Right renal cortex interstitium (tissue), 3 donors: ENCODE measurements at regions not wholly inside any gene's neighbourhood (a gene's known extent, or its start where the extent isn't known, plus 50 kb on each side); places are given as distances from the start of the nearest gene placed in this dataset.
"Not testable (repeated sequence)": the region's sequence is repeated elsewhere in the genome, so short reads cannot be mapped to it uniquely, and the experiment has no call there.

ENCODE experiments used
- DNase-seq, 3 donors: peaks; one replicate each; pipeline ENCODE4 v3.0.0-alpha.2; 2013; ENCODE audit warnings: low read depth in 3 of 3, low spot score in 2 of 3

DNA sequence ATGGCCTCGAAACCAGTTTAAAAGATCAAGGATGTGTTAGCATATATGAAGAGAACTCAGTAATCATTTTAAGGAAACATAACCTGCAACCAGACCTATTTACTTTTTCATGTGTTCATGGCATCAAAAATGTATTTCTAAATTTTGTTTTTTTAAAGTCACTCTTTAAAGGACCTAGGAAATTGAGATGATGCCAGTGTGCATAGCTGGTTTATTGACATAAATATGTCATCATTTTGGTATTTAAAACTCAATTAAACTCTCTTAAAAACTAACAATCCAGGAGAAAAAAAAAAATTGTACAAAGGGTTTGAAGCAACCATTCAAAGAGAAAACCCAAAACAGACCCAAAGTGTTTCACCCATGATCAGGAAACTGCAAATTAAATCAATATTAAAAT lies 198.9 kb upstream of the RND3 start:
- DNase-seq = no peak

DNA sequence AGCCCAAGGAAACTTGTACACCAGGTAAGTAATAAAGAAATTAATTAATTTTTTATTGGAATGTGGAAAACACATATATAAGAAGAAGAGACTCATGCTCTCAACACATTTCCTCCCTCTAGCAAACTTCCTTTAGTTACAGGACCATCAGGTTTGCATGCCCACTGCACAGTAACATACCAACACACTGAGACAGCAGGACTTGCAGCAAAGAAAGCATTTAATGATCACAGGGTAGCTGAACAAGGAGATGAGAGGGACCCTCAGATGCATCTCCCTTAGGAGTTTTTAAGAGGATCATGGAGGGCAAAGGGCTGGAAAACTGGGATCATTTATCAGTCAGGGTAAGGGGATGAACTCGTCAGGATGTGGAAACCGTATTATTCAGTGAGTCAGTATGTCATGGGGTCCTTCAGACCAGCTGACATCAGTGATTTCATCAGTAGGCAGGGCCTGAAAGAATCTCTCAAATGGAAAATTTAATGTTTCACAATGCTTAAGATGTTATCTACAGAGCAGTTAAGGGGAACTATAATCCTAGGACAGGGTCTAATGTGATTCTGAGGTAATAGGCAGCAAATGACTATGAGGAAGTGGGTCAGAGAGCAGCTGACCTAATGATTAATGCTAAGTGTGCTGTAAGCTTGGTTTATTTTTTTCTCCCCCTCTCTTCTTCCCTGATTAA lies 193.8 kb upstream of the RND3 start:
- DNase-seq = no peak

DNA sequence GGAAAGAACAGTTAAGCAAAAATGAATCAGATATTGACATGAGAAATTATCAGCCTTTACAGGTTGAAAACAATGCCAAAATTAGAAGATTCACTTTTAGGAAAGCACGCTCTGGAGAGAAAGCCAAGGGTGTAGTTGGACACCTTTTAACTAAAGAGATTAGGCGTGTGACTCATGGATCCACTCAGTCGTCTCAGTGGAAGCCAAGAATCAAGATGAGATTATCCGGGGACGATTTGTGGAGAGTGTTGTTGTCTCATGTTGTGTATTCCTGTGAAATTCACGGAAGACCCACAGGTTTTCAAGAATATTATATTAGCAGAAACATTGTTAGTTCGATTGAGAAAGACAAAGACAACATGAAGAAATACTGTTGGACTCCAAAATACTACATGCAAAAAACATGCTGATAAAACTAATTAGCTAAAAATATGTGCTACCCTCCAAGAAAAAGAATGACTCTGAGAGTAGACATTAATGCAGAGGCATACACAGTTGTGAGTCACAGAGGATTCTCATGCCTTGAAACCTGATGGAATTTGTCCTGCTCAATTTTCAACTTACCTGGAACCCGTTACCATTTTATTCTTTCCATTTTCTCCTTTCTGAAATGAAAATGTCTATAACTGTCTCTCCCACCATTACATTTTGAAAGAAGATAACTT lies 192.1 kb upstream of the RND3 start:
- DNase-seq = no peak

- no peak for DNase-seq
Measured at GRCh38 chr2:150677551-150677950, 190.1 kb upstream of the RND3 start.

DNA sequence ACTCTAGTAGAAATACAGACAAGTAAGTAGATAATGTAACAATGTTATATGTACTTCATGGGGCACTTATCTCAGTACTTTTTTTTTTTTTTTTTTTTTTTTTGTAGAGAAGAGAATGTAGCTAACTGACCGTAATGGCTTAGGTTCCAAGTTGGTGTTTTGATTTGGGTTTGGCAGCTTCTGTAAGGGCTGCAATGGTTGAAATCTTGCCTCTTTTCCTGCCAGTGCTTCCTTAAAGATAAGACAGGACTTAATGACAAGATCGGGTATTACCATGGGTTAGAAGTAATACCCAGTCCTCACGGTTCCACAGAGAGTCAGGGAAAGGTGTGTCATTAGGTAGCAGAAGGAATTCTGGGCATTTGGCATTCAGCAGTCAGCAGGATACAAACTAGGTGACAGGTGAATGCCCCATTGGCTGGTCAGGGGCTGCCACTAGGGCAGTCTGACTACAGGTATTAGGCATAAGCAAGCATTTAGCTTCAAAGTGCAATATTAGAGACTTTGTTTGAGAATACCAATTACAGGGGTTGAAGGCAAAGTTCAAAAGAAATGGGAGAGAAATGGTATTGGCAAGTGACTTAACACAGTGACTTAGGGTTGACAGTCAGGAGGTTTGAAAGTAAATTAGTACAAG lies 189.4 kb upstream of the RND3 start:
- DNase-seq = no peak

DNA sequence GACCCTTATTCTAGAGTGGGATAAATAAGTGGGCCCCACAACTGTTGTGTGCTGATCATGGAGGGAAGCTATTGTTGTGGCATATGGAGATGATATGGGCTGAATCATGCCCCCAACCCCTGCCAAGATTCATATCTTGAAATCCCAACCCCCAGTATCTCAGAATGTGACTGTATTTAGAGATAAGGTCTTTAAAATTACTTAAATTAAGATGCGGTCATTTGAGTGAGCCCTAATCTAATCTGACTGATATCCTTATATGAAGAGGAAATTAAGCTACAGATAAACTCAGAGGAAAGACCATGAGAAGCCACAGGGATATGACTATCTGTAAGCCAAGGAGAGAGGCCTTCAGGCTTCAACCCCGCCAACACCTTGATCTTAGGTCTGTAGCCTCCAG lies 188.3 kb upstream of the RND3 start:
- DNase-seq = no peak

GRCh38 chr2:150674283-150674682 lies 186.8 kb upstream of the RND3 start:
- no peak for DNase-seq

GRCh38 chr2:150672311-150672710 lies 184.8 kb upstream of the RND3 start:
- no peak for DNase-seq

GRCh38 chr2:150669492-150669891 lies 182.0 kb upstream of the RND3 start:
- DNase-seq = no peak

DNA sequence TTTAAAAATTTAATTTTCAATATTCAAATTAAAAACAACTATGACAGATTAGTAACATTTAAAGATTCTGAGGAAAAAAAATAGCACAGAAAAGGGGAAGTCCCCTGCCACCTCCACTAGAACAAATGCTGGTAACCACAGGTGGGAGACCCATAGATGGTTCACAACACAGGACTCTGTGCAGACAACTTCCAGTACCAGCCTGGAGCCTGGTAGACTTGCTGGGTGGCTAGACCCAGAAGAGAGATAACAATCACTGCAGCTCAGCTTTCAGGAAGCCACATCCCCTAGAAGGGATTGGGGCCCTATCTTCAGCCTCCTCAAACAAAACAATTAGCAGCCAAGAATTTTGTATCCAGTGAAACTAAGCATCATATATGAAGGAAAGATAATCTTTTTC lies 179.6 kb upstream of the RND3 start:
- DNase-seq = not testable (repeated sequence)

- DNase-seq = no peak
Measured at GRCh38 chr2:150663143-150663542, 175.7 kb upstream of the RND3 start.

DNA sequence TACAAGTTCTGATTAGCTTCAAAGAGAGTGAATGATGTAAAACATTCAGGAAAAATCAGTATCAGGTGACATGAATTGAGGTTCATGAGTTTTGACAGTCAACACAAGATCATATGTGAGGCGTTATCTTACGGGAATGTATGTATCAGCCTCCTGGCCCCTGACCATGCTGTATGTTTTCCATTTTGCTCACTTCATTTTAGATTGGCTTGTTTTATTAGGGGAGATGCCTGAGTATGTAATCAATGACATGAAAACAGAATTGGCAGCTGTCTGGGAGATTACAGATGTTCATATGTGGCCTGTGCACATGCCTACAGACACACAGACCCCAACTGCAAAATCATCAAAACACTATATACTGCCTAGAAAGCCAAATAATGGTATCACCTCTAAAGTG lies 168.5 kb upstream of the RND3 start:
- no peak for DNase-seq

- DNase-seq = no peak
Measured at GRCh38 chr2:150653351-150653750, 165.9 kb upstream of the RND3 start.

DNA sequence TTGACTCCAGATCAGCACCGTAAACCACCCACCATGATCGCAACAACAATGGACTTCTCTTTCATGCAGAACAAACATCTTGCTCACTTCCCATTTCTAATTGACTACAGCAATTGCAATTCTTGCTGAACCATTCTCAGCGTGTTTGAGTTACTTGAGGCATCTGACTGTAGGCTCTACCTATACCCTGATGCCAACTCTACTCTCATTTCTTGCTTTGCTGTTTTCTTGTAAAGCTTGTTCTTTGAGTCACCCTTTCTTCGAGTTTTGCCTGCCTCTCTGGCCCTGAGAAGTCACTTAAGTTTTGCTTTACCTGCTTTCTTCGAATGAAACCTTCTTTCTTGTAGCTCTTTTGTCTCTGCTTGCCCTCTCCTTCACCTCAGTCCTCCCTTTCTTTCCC lies 160.5 kb upstream of the RND3 start:
- no peak for DNase-seq

DNA sequence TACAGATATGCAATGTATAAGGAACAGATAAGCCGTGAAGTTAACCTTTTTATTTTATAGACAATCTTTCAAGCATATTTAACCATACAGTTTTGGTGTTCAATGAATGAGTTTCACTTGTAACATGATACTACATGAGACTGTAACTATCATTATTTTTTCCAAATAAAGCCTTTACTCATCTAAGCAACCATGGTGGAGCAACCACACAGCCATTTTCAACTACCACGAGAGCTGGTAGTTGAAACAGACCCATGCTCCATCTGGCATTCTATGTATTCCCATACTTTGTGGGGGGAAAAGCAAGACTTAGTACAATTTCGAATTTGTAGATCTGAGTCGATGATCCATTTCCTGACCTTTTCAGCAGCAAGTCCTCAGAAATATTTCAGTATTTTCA lies 159.3 kb upstream of the RND3 start:
- DNase-seq = no peak

- DNase-seq = no peak
Measured at GRCh38 chr2:150644298-150645067, 157.0 kb upstream of the RND3 start.

GRCh38 chr2:150643114-150643725 lies 155.8 kb upstream of the RND3 start:
- DNase-seq = no peak

GRCh38 chr2:150640039-150640438 lies 152.6 kb upstream of the RND3 start:
- no peak for DNase-seq

GRCh38 chr2:150639383-150639782 lies 151.9 kb upstream of the RND3 start:
- no peak for DNase-seq

- DNase-seq = no peak
Measured at GRCh38 chr2:150631236-150631821, 143.9 kb upstream of the RND3 start.
